ENCODE measurements at regions not wholly inside any gene's neighbourhood (a gene's known extent, or its start where the extent isn't known, plus 50 kb on each side); places are given as distances from the start of the nearest gene placed in this dataset.

DNA sequence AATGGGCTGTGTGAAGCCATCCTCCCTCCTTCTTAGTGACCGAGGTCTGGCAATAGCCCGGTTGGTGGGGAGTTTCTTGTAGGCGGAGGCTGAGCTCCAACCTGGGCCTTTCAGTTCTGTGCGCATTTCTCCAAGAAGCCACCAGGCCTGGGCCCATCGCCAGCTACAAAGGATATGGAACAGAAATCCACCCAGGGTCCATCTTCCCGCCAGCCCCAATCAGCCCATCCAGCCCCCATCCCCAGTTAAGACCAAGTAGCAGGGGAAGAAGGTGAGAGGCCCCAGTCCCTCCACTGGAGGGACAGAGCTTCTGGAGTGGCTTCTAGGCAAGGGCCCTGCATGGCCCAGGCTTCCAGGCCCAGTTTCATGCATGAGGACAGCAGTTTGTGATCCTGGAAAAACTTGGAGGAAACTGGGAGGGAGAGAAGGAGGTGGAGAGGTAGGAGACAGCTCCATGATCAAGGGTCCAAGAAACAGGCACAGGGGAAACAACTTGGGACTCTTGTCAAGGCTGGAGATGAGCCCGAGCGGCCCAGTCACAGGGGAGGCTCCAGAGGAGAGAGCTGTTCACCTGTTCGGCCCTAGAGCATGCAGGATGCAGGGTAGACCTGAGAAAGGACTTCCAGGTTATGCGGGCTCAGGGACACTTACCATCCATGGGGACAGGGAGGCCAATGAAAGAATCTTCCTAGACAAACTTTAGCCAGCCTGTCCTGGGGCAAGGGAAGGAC is 261.2 kb downstream of the PTPRU start:
- H3K27ac Mint-ChIP-seq: no peak overlapping the region
- no peak for DNase-seq
- ATAC-seq (replicated peaks in 1 of 2): no peak
- H3K36me3 Mint-ChIP-seq (ENCODE audit: insufficient read depth in 2 of 2): no peaks in the 10 kb centered on the region
- no peaks in the 10 kb centered on the region for H3K4me1 Mint-ChIP-seq (ENCODE audit: low read depth)
- H3K27me3 Mint-ChIP-seq (ENCODE audit: low read depth): peaks cover 10% of the 10 kb centered on the region
- H3K4me3 Mint-ChIP-seq: no peak overlapping the region
- peaks cover 1 to 2% of the 10 kb centered on the region in 2 donors for H3K9me3 Mint-ChIP-seq

DNA sequence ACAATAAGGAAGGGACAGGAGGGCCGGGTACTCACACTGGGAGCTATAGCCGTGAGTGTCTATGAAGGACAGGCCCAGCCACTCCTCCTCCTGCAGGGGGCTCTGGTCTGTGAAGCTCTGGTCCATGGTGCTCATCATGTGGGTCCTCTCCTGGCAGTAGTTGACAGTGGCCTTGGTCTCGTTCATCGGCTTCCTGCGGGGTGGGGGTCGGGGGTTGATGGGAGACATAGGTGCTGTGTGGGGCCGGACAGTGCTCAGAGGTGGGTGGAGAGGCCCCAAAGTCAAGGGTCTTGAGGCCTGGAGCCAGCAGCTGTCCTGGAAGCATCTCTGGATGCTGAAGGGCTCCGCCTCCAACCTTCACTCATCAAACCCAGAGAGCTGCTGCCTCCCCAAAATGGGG is 260.4 kb downstream of the PTPRU start:
- ATAC-seq (replicated peaks in 1 of 2) (no peak), DNase-seq (no peak)
- H3K4me1 Mint-ChIP-seq (ENCODE audit: low read depth): no peaks in the 10 kb centered on the region
- peaks cover 10% of the 10 kb centered on the region for H3K27me3 Mint-ChIP-seq (ENCODE audit: low read depth)
- H3K4me3 Mint-ChIP-seq: no peak overlapping the region
- H3K27ac Mint-ChIP-seq: no peak overlapping the region
- peaks cover 1 to 2% of the 10 kb centered on the region in 2 donors for H3K9me3 Mint-ChIP-seq
- no peaks in the 10 kb centered on the region for H3K36me3 Mint-ChIP-seq (ENCODE audit: insufficient read depth in 2 of 2)

DNA sequence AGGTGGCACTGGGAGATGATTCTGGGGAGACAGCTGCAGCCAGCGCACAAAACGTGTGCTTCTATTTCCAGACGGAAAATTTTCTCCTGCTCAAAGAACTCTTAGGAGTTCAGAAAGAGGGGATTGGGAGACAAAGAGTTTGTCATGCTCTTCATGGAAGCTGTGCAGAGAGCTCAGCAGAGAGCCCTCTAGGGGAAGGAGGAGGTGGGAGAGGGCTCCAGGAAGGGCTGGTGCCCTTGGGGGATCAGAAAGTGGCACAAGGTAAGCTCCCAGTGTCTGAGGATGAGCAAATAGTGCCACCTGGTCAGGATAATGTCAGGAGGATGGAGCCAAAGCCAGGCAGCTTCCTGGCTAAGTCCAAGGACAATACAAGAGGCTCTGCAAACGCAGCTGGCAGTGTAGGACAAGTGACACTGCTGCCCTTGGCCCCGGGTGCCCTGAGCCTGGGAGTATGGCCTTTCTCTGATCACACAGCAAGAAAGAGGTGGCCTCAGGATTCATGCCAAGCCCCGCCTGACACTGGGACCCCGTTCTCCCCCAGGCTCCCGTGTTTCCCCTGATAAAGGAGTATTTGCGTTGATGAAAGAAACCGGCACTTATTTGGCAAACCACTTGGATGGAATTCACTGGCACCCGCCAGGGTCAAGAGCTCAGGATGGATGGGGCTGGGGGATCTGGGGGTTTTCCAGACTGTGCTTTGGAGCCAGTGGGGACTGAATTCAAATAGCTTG is 254.0 kb downstream of the PTPRU start:
- DNase-seq: no peak
- no peaks in the 10 kb centered on the region for H3K4me1 Mint-ChIP-seq (ENCODE audit: low read depth)
- H3K27me3 Mint-ChIP-seq (ENCODE audit: low read depth): no peaks in the 10 kb centered on the region
- ATAC-seq (replicated peaks in 1 of 2): no peak
- no peak overlapping the region for H3K27ac Mint-ChIP-seq
- H3K36me3 Mint-ChIP-seq (ENCODE audit: insufficient read depth in 2 of 2): no peaks in the 10 kb centered on the region
- no peak overlapping the region for H3K4me3 Mint-ChIP-seq
- H3K9me3 Mint-ChIP-seq: peaks cover 1 to 2% of the 10 kb centered on the region in 2 donors

DNA sequence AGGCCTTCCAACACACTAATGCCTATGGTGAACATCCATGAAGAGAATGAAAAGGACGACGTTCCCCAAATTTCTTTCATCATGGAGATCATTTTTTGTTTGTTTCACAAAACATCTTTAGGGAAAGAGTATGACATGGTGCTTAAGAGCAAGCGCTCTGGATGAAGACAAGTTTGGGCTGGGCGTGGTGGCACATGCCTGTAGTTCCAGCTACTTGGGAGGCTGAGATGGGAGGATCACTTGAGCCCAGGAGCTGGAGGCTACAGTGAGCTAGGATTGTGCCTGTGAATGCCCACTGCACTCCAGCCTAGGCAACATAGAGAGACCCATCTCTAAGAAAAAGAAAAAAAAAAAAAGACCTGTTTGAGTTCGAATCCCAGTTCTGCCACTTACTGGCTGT is 253.1 kb downstream of the PTPRU start:
- Mint-ChIP-seq H3K9me3 (no peaks in the 10 kb centered on the region), H3K4me1 (ENCODE audit: low read depth) (no peaks in the 10 kb centered on the region), H3K27ac (no peak overlapping the region), H3K27me3 (ENCODE audit: low read depth) (no peaks in the 10 kb centered on the region), H3K36me3 (ENCODE audit: insufficient read depth in 2 of 2) (no peaks in the 10 kb centered on the region), H3K4me3 (no peak overlapping the region)
- no peak for DNase-seq
- no peak for ATAC-seq (replicated peaks in 1 of 2)

DNA sequence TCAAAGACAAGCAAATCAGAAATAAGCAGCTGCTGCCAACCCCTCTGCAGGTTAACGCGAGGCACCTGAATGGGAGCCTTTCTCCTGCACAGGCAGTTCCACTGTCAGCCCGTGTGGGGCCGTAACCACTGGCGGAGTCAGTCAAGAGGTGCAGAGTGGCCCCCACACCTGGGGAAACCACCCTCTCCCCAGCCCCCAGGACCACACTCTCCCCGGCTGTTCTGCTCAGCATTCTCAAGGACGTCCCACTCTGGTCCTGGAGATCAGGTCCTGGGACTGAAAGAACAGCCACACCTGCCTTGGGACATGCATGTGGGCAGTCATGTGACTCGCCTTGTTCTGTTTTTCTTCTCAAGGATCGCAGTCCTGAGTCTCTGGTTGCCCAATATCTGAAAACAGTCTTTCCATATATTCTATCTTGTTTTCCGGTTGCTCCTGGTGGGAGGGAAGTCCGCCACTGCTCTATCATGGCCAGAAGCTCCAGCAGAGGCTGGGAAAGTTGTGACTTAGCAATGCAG is 252.5 kb downstream of the PTPRU start:
- DNase-seq: no peak

DNA sequence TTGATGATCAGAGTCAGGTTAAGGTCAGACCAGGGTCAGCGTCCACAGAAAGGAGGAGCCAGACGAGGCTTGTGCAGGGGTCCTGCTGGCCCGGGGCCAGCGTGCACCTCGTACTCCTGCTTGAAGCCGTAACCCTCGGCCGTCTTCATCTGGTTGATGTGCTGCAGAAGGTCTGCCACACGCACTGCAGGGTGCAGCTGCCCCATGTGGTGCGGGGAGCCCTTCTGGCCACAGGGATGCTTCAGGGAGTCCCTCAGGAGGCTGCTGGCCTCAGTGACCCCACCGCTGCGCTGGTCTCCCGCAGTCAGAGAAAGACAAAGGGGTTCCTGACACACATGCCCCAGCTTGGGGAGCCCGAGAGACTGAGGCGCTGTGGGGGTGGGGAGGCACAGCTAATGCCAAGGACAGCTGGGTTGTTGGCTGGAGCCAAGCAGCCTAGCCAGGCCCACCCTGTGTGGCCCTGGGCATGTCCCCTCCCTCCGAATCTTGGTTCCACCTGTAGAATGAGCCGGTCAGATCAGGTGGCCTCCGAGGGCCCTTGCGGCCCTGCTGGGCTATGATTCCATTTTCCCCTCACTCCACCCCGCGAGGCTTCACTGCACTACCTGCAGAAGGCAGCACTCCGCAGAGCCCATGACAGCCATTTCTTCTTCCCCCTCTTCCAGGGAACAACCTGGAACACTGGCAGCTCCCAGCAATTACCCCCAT is 251.9 kb downstream of the PTPRU start:
- Mint-ChIP-seq H3K9me3 (no peaks in the 10 kb centered on the region), H3K36me3 (ENCODE audit: insufficient read depth in 2 of 2) (no peaks in the 10 kb centered on the region), H3K27ac (no peak overlapping the region), H3K4me1 (ENCODE audit: low read depth) (no peaks in the 10 kb centered on the region), H3K27me3 (ENCODE audit: low read depth) (no peaks in the 10 kb centered on the region), H3K4me3 (no peak overlapping the region)
- ATAC-seq (replicated peaks in 1 of 2) (no peak), DNase-seq (no peak)

More for the DNA sequence above, 252.5 kb downstream of the PTPRU start:
- H3K36me3 Mint-ChIP-seq (ENCODE audit: insufficient read depth in 2 of 2): no peaks in the 10 kb centered on the region
- no peak for ATAC-seq (replicated peaks in 1 of 2)
- H3K4me3 Mint-ChIP-seq: no peak overlapping the region
- H3K27ac Mint-ChIP-seq: no peak overlapping the region
- H3K9me3 Mint-ChIP-seq: no peaks in the 10 kb centered on the region
- no peaks in the 10 kb centered on the region for H3K27me3 Mint-ChIP-seq (ENCODE audit: low read depth)
- no peaks in the 10 kb centered on the region for H3K4me1 Mint-ChIP-seq (ENCODE audit: low read depth)

DNA sequence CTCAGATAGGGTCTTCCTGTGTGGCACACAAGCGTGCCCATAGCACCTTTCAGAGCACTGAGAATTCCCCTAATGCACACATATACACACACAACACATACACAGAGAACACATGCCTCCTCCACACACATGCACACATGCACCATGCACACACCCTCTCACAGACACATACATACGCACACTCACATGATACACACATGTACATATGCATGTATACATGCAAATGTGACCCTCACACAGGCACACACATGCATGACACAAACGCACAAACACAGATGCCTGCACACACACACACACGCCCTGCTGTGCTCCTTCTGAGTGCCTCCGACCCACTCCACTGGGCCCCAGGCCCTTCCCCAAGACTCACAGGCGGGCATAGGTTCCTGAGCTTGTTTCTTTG is 251.0 kb downstream of the PTPRU start:
- Mint-ChIP-seq H3K9me3 (no peaks in the 10 kb centered on the region), H3K27ac (no peak overlapping the region), H3K27me3 (ENCODE audit: low read depth) (peaks cover 6% of the 10 kb centered on the region), H3K4me3 (no peak overlapping the region), H3K36me3 (ENCODE audit: insufficient read depth in 2 of 2) (no peaks in the 10 kb centered on the region), H3K4me1 (ENCODE audit: low read depth) (no peaks in the 10 kb centered on the region)
- DNase-seq (no peak), ATAC-seq (replicated peaks in 1 of 2) (no peak)

DNA sequence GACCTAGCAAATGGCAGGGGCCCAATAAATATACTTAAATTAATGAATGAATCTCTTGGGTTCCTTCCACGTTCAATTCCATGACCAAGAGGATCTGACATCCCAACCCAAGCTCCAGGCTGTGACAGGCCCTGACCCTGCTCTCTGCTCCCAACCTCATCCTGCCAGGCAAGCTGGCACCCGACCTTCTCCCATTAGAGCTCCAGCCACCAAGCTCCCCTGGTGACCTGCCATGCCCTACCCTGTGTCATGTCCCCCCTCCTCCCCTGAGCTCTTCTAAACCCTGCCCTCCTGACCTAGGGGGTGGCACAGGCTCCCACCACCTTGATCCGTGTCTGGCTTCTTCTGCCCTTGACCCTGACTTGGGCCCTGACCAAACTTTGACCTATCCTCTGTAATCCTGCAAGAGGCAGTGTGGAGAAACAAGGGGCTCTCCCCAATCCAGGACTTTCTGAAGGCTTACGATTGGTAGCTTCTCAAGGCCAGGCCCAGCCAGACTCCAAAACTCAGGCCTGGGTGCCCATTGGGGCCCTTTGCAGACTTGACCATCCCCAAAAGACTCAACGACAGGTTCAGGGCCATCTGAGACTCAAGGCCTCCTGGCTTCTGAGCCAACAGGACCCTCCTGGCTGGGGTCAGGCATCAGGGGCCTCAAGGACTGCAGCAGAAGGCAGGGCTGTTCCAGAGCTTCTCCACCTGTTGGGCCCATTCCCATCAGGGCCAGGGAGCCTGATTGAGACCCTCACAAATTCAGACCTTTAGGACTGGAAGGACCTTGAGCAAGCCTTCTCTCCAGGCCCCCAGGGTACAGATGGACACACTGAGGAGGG is 249.0 kb downstream of the PTPRU start:
- Mint-ChIP-seq H3K4me3 (no peak overlapping the region), H3K36me3 (ENCODE audit: insufficient read depth in 2 of 2) (no peaks in the 10 kb centered on the region), H3K27me3 (ENCODE audit: low read depth) (peaks cover 6% of the 10 kb centered on the region), H3K27ac (no peak overlapping the region), H3K4me1 (ENCODE audit: low read depth) (no peaks in the 10 kb centered on the region), H3K9me3 (no peaks in the 10 kb centered on the region)
- DNase-seq (no peak), ATAC-seq (replicated peaks in 1 of 2) (no peak)

DNA sequence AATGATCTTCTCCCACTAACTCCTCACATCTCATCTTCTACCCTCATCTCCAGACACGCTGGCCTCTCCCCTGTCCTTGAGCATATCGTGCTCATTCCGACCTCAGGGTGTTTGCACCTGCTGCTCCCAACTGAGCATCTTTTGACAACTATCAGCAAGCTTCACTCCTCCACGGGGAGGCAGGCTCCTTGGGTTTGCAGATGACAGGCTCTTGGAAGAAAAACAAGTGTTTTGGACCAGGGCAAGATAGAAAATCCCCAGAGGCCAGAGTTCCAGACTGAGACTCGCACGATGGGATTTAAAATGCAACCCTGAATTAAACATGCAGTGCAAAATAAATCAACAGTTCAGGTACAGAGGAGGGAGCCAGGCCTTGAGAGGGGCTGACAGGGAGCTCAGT is 246.7 kb downstream of the PTPRU start:
- no peak overlapping the region for H3K27ac Mint-ChIP-seq
- DNase-seq: no peak
- H3K4me3 Mint-ChIP-seq: no peak overlapping the region
- no peak for ATAC-seq (replicated peaks in 1 of 2)
- no peaks in the 10 kb centered on the region for H3K9me3 Mint-ChIP-seq
- H3K4me1 Mint-ChIP-seq (ENCODE audit: low read depth): no peaks in the 10 kb centered on the region
- H3K36me3 Mint-ChIP-seq (ENCODE audit: insufficient read depth in 2 of 2): no peaks in the 10 kb centered on the region
- H3K27me3 Mint-ChIP-seq (ENCODE audit: low read depth): peaks cover 22% of the 10 kb centered on the region

DNA sequence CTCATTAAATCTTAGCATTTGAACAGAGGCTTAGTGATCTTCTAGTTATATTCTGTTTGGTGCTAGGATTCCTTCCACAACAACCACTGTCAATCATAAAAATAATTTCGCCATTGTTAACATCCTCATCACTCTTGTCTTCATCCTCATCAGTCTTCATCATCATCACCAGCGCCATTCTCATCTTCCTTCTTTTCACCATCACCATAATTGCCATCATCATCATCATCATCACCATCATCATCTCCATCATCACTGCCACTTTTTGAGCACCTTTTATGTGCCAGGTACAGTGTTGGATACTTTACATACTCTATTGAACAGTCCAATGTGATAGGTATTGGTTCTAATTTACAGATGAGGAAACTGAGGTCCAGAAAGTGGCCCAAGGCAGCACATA is 245.7 kb downstream of the PTPRU start:
- no peak overlapping the region for H3K27ac Mint-ChIP-seq

DNA sequence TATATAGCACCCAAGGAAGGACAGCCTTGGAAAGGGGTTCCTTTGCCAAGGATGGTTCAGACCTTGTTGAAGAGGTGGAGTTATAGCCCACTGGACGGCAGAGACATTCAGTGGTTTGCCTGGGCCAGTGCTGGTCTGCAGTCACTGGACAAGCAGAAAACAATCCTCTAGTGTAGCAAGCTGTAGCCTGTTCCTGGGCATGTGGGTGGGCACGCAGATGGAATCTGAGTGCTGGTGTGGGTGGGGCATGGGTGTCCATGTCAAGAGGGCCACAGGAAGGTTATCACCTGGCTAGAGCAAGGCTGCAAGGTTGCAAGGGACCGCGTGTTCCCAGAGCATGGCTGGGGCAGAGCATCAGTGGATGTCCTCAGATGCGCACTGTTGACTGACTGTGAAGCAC is 244.7 kb downstream of the PTPRU start:
- Mint-ChIP-seq H3K9me3 (no peaks in the 10 kb centered on the region), H3K27me3 (ENCODE audit: low read depth) (peaks cover 41% of the 10 kb centered on the region), H3K4me3 (no peak overlapping the region), H3K27ac (no peak overlapping the region), H3K36me3 (ENCODE audit: insufficient read depth in 2 of 2) (no peaks in the 10 kb centered on the region), H3K4me1 (ENCODE audit: low read depth) (no peaks in the 10 kb centered on the region)
- DNase-seq: no peak
- ATAC-seq (replicated peaks in 1 of 2): no peak

More for the DNA sequence above, 245.7 kb downstream of the PTPRU start:
- ATAC-seq (replicated peaks in 1 of 2) (no peak), DNase-seq (no peak)
- Mint-ChIP-seq H3K4me3 (no peak overlapping the region), H3K4me1 (ENCODE audit: low read depth) (no peaks in the 10 kb centered on the region), H3K27me3 (ENCODE audit: low read depth) (peaks cover 31% of the 10 kb centered on the region), H3K9me3 (no peaks in the 10 kb centered on the region), H3K36me3 (ENCODE audit: insufficient read depth in 2 of 2) (no peaks in the 10 kb centered on the region)

DNA sequence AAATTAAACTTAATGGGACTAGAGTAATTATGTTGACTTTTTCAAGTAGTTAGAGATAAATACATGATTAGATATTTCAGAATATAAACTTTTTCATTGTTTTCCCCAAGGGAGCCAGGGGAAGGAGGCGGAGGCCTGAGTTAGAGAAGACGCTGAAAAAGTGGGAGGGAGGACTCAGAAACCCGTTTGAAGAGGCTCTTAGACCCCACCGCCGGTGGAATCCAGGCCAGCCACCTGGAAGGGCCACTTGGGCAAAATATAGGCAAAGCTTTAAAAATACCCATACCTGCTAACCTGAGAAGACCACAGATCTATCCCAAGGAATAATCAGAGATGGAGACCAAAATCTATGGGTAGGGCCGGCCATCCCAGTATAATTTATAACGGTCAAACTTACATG is 242.6 kb downstream of the PTPRU start:
- Mint-ChIP-seq H3K27ac (no peak overlapping the region), H3K36me3 (ENCODE audit: insufficient read depth in 2 of 2) (no peaks in the 10 kb centered on the region), H3K4me3 (no peak overlapping the region), H3K27me3 (ENCODE audit: low read depth) (peaks cover 56% of the 10 kb centered on the region), H3K4me1 (ENCODE audit: low read depth) (no peaks in the 10 kb centered on the region), H3K9me3 (no peaks in the 10 kb centered on the region)
- DNase-seq (no peak), ATAC-seq (replicated peaks in 1 of 2) (no peak)

Data from activated T-cell treated with anti-CD3 and anti-CD28 coated beads, Interleukin-2, amount 50 U/mL, for 72 hours (primary cell).